HEK293 (cell line): ENCODE measurements at regions not wholly inside any gene's neighbourhood (a gene's known extent, or its start where the extent isn't known, plus 50 kb on each side); places are given as distances from the start of the nearest gene placed in this dataset.

ENCODE experiments used
- CTCF ChIA-PET: fragments of 350-600 bp; formaldehyde crosslinking; extraction: SDS; loops from one replicate; lab custom pipeline; 2021; ENCODE audit warnings: antibody characterized with exemption; lab: Yijun Ruan, JAX
- POLR2A ChIA-PET: fragments of 300-600 bp; formaldehyde crosslinking; extraction: SDS; loops from one replicate; lab custom pipeline; 2020; ENCODE audit warnings: antibody characterized with exemption, inconsistent platforms; lab: Yijun Ruan, JAX
- H3K27ac ChIP-seq: fragments of 200-500 bp; sonication (Bioruptor generic); 2 replicates; pipeline ENCODE4 v1.5.1; 2014; ENCODE audit warnings: low read depth, low read length, control low read depth, inconsistent platforms; ENCODE audit errors: extremely low read depth
- H3K36me3 ChIP-seq, 2 experiments: fragments of 200-500 bp in 1 of 2; sonication (Bioruptor generic) in 1 of 2; 1 replicate in 1 of 2; 2 replicates in 1 of 2; pipeline ENCODE4 v1.5.1; 2014 to 2017; ENCODE audit warnings: inconsistent platforms in 2 of 2, low read length in 2 of 2; ENCODE audit not compliant: control insufficient read depth in 2 of 2, insufficient read depth in 1 of 2
- H3K4me1 ChIP-seq: fragments of 200-500 bp; sonication (Bioruptor generic); 2 replicates; pipeline ENCODE4 v1.5.1; 2014; ENCODE audit warnings: mild to moderate bottlenecking, low read length, inconsistent platforms; ENCODE audit not compliant: control insufficient read depth, insufficient read depth
- H3K4me3 ChIP-seq: 2 replicates; pipeline ENCODE4 v1.5.1; 2011; ENCODE audit warnings: low read depth, mild to moderate bottlenecking, control low read depth, low read length, moderate library complexity
- H3K9me3 ChIP-seq: fragments of 200-500 bp; sonication (Bioruptor generic); 2 replicates; pipeline ENCODE4 v1.5.1; 2014; ENCODE audit warnings: low read depth, low read length, inconsistent platforms; ENCODE audit not compliant: control insufficient read depth, insufficient read depth
- REST ChIP-seq: fragments of 450-650 bp; formaldehyde crosslinking; IDR thresholded peaks from 2 replicates; pipeline ENCODE4 v1.5.1; 2016; ENCODE audit warnings: missing biosample characterization, missing genetic modification characterization
- SP2 ChIP-seq: fragments of 450-650 bp; formaldehyde crosslinking; IDR thresholded peaks from 2 replicates; pipeline ENCODE4 v1.5.1; 2016; ENCODE audit warnings: missing biosample characterization, missing genetic modification characterization
- TCF7L2 ChIP-seq: IDR thresholded peaks from 2 replicates; pipeline ENCODE4 v1.6.1; 2011; ENCODE audit warnings: low read depth, mild to moderate bottlenecking, inconsistent platforms, low read length, moderate library complexity, borderline replicate concordance
- YY2 ChIP-seq: fragments of 450-650 bp; formaldehyde crosslinking; IDR thresholded peaks from 2 replicates; pipeline ENCODE4 v1.5.1; 2016; ENCODE audit warnings: missing biosample characterization, missing genetic modification characterization
- ZBTB49 ChIP-seq: fragments of 450-650 bp; formaldehyde crosslinking; IDR thresholded peaks from 2 replicates; pipeline ENCODE4 v1.5.1; 2016; ENCODE audit warnings: missing biosample characterization, missing genetic modification characterization, low read depth
- ZBTB6 ChIP-seq: fragments of 450-650 bp; formaldehyde crosslinking; IDR thresholded peaks from 2 replicates; pipeline ENCODE4 v1.5.1; 2017; ENCODE audit warnings: missing biosample characterization, missing genetic modification characterization
- ZEB2 ChIP-seq: fragments of 450-650 bp; formaldehyde crosslinking; IDR thresholded peaks from 2 replicates; pipeline ENCODE4 v1.5.1; 2016; ENCODE audit warnings: missing biosample characterization, missing genetic modification characterization
- ZNF10 ChIP-seq: fragments of 450-650 bp; formaldehyde crosslinking; IDR thresholded peaks from 2 replicates; pipeline ENCODE4 v1.5.1; 2017; ENCODE audit warnings: missing biosample characterization, missing genetic modification characterization
- ZNF146 ChIP-seq: fragments of 450-650 bp; formaldehyde crosslinking; IDR thresholded peaks from 2 replicates; pipeline ENCODE4 v1.5.1; 2016; ENCODE audit warnings: missing biosample characterization, missing genetic modification characterization
- ZNF274 ChIP-seq, 2 experiments: fragments of 200-500 bp in 1 of 2; fragments of 450-650 bp in 1 of 2; sonication (Bioruptor generic) in 1 of 2; formaldehyde crosslinking in 1 of 2; IDR thresholded peaks; 2 replicates each; pipeline versions ENCODE4 v1.5.1 to v1.6.1; 2014 to 2016; ENCODE audit warnings: borderline replicate concordance in 1 of 2, inconsistent platforms in 1 of 2, low read length in 1 of 2, missing biosample characterization in 1 of 2, missing genetic modification characterization in 1 of 2
- ZNF398 ChIP-seq: fragments of 450-650 bp; formaldehyde crosslinking; IDR thresholded peaks from 2 replicates; pipeline ENCODE4 v1.5.1; 2017; ENCODE audit warnings: missing biosample characterization, missing genetic modification characterization
- ZNF529 ChIP-seq: fragments of 450-650 bp; formaldehyde crosslinking; IDR thresholded peaks from 2 replicates; pipeline ENCODE4 v1.5.1; 2017; ENCODE audit warnings: missing genetic modification characterization, missing biosample characterization; ENCODE audit not compliant: insufficient replicate concordance
- ZNF596 ChIP-seq: fragments of 450-650 bp; IDR thresholded peaks from 2 replicates; pipeline ENCODE4 v1.5.0; 2018; ENCODE audit warnings: missing biosample characterization, mild to moderate bottlenecking, missing genetic modification characterization, moderate library complexity
- ZNF610 ChIP-seq: fragments of 450-650 bp; formaldehyde crosslinking; IDR thresholded peaks from 2 replicates; pipeline ENCODE4 v1.5.1; 2016; ENCODE audit warnings: missing biosample characterization, missing genetic modification characterization, borderline replicate concordance
- ZNF768 ChIP-seq: fragments of 450-650 bp; formaldehyde crosslinking; IDR thresholded peaks from 2 replicates; pipeline ENCODE4 v1.5.1; 2018; ENCODE audit warnings: missing biosample characterization, mild to moderate bottlenecking, missing genetic modification characterization
- ZNF791 ChIP-seq: fragments of 450-650 bp; formaldehyde crosslinking; IDR thresholded peaks from 2 replicates; pipeline ENCODE4 v1.5.1; 2016; ENCODE audit warnings: missing biosample characterization, missing genetic modification characterization
- ZNF843 ChIP-seq: fragments of 450-650 bp; formaldehyde crosslinking; IDR thresholded peaks from 2 replicates; pipeline ENCODE4 v1.5.1; 2016; ENCODE audit warnings: missing biosample characterization, missing genetic modification characterization
- ZSCAN30 ChIP-seq: fragments of 450-650 bp; IDR thresholded peaks from 2 replicates; pipeline ENCODE4 v1.5.1; 2018; ENCODE audit warnings: missing biosample characterization, mild to moderate bottlenecking, missing genetic modification characterization, moderate library complexity

- Histone ChIP-seq H3K36me3 (no peaks in the 10 kb centered on the region), H3K4me3 (no peak overlapping the region), H3K4me1 (peaks cover 20% of the 10 kb centered on the region), H3K9me3 (no peaks in the 10 kb centered on the region), H3K27ac (no peak overlapping the region)
- POLR2A ChIA-PET, result no interaction called here
- TF ChIP-seq ZEB2 (tag by site-specific recombination) (no peak), TCF7L2 (no peak), ZSCAN30 (tag by site-specific recombination) (no peak), YY2 (tag by site-specific recombination) (no peak), ZBTB49 (no peak), SP2 (tag by site-specific recombination) (no peak), ZNF529 (tag by site-specific recombination) (no peak), ZNF398 (tag by site-specific recombination) (no peak), ZNF768 (no peak), ZNF596 (no peak), ZNF274 (IDR thresholded peaks at IDR 0.05; ENCODE audit: low read length) (no peak), ZNF274 (tag by site-specific recombination; IDR thresholded peaks at IDR 0.05; ENCODE audit: borderline replicate concordance) (no peak), ZNF10 (tag by site-specific recombination) (no peak), ZNF146 (tag by site-specific recombination) (no peak), ZNF791 (tag by site-specific recombination) (no peak), ZBTB6 (tag by site-specific recombination) (no peak), ZNF610 (tag by site-specific recombination) (no peak), REST (tag by site-specific recombination) (no peak), ZNF843 (tag by site-specific recombination) (no peak)
- CTCF ChIA-PET, result no interaction called here
Observed at GRCh38 chr5:125301711-125302110, 555.3 kb upstream of the ZNF608 start.
